GM12873 (cell line): ENCODE measurements at regions not wholly inside any gene's neighbourhood (a gene's known extent, or its start where the extent isn't known, plus 50 kb on each side); places are given as distances from the start of the nearest gene placed in this dataset.

Source experiments
- CTCF ChIP-seq: IDR thresholded peaks from 2 replicates; pipeline ENCODE4 v1.5.1; 2012; ENCODE audit warnings: low read depth, mild to moderate bottlenecking, moderate library complexity, low read length, control low read depth; ENCODE audit not compliant: insufficient read depth; ENCODE audit errors: missing control alignments

- TF ChIP-seq CTCF = no peak
Observed at GRCh38 chr5:167905919-167906853, 385.3 kb upstream of the WWC1 start.

- no peak for TF ChIP-seq CTCF
Observed at GRCh38 chr5:167908606-167909005, 382.8 kb upstream of the WWC1 start.

DNA sequence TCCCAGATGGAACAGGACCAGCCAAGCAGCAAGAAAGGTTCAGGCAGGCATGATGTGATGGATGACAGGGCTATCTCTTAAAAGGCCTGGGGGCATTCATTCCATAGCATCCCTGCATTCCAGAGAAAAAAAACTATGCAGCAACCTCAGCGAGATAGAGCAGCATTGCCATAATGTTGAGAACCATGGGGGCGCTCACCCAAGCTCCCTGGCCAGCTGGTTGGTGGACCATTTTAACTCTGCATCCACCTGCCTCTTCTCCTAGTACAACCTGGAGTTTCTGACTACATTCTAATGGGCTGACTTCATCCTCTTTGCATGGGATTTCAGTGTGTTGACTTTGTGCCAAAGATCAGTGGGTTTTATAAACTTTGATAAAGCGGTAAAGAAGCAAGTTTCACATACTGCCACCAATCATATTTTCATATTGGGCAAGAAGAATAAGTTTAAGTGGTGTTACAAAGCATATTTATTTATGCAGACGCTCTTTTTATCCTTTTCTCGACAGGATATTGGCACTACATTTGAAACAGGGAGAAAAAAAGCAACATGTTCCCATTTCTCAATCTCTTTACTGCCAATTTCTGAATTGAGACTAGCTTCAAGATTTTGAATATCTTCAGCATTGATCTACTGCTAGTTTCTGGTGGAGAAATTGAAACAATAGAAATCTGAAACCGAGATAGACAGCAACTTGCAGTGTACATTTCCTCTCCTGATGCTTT lies 378.3 kb upstream of the WWC1 start:
- TF ChIP-seq CTCF = no peak

DNA sequence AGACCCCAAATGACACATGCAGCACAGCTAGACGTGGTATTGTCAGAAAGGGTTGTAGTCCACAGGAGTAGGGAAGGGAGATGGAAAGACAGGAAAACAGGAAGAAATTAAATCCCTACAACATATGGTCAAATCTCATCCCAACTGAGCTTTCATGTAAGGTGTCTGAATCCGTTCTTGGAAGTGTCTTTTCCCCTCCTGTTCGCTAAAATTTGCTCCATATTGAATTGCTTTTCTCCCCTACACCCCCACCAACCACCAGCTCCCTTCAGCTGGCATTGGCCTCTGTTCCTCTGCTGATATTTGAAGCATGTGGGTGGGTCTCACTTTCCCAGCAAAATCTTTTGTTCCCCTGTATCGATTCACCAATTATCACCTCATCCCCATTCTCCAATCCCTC lies 376.2 kb upstream of the WWC1 start:
- no peak for TF ChIP-seq CTCF

GRCh38 chr5:167916261-167916691 lies 375.2 kb upstream of the WWC1 start:
- TF ChIP-seq CTCF = no peak

- no peak for TF ChIP-seq CTCF
Observed at GRCh38 chr5:167916706-167917105, 374.7 kb upstream of the WWC1 start.

- TF ChIP-seq CTCF = no peak
Observed at GRCh38 chr5:167918184-167918812, 373.1 kb upstream of the WWC1 start.
